ENCODE measurements at regions not wholly inside any gene's neighbourhood (a gene's known extent, or its start where the extent isn't known, plus 50 kb on each side); places are given as distances from the start of the nearest gene placed in this dataset.

DNA sequence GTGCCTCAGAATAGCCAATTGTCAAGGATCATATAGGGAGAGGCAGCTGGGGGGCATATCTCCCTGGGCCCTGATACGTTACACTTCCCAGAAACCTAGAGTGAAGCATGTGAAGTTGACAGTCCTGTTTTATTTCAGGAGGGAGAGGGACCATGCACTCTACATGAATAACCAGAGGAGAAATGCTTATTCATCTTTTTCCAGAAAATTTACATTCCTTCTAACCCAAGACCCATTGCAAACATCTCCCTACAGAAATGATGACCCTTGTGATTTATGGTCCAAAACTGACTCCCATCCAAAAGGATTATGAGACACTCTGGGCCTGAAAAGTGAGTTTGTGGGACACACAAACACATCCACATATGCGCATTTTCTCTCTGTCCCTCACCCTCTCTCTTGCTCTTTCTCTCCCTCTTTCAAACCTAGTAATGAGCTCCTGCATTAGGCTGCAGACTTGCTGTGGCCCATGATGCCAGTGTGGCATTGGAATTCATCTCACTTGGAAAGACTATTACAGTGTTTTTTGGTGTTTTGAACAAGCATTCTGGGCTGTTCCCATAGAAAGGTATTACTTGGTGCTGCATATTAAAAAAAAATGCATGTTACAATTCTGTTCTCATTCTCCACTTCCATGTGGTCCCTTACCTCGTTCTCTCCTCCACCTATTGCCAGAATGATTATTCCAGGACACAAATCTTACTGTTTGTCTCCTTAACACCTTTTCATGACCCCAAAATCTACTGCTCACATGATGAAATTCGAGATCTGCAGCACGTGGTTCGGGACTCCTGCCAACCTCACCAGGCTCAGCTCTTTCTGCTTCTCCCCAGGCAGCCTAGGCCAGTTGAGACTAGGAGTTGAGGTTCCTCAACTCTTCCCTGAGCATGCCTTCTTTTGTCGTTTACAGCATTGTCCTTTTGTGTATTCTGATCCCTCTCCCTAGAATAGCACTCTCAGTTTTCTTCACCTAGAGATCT is 451.3 kb upstream of the KLF4 start:
- CTCF ChIA-PET, result no interaction called here
- Mint-ChIP-seq H3K4me3 (no peak overlapping the region), H3K36me3 (ENCODE audit: low read depth) (no peaks in the 10 kb centered on the region), H3K4me1 (no peaks in the 10 kb centered on the region), H3K27me3 (no peaks in the 10 kb centered on the region), H3K9me3 (peaks cover 3% of the 10 kb centered on the region), H3K27ac (no peak overlapping the region)
- POLR2A ChIA-PET, result no interaction called here
- no peak for DNase-seq

DNA sequence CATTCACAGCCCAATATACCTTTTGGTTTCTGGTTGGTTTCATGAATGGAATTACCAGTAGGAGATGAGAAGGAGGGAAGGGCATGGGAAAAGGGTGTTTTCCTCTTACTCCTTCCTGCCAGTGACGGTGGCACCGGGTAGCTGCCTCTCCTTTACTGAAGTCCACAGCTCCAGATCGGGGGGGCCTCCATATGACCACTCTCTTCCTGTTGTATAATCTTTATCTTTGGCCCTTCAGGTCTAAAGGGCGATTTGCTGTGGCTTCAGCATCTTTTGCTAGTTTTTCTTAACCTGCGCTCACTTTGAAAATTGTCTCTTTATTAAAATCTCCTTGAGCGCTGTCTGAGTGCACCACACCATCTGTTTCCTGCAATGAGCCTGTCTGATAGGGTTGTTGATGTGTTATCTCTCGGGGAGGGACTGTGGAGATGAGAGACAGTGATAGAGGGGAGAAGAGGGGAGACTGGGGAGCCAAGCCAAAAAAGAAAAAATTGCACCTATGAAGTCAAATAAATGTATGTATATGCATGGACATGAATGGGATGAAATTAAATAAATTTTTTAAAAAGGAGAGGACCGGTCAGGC is 449.3 kb upstream of the KLF4 start:
- no peaks in the 10 kb centered on the region for H3K27me3 Mint-ChIP-seq
- H3K36me3 Mint-ChIP-seq (ENCODE audit: low read depth), result no peaks in the 10 kb centered on the region
- ChIA-PET POLR2A (no interaction called here), CTCF (no interaction called here)
- peaks cover 3% of the 10 kb centered on the region for H3K9me3 Mint-ChIP-seq
- no peak overlapping the region for H3K27ac Mint-ChIP-seq
- no peaks in the 10 kb centered on the region for H3K4me1 Mint-ChIP-seq
- H3K4me3 Mint-ChIP-seq, result no peak overlapping the region
- no peak for DNase-seq

DNA sequence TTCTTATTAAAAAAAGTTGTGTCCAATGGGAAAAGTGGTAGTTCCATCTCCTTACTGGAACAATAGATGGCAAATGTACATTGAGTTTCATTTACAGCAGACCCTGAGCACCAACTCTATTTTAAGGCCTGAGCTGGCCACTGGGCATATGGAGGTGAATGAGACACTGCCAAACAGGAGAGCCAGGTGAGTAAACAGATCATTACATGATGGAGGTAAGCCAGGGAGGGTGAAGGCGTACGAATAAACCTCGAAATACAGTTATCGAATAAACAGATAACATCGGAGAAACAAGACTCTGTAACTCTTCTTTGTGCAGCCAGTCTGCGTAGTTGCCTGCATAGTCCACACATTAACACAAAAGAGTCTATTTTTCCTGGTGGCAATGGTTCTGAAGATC is 446.4 kb upstream of the KLF4 start:
- ChIA-PET POLR2A (no interaction called here), CTCF (no interaction called here)

DNA sequence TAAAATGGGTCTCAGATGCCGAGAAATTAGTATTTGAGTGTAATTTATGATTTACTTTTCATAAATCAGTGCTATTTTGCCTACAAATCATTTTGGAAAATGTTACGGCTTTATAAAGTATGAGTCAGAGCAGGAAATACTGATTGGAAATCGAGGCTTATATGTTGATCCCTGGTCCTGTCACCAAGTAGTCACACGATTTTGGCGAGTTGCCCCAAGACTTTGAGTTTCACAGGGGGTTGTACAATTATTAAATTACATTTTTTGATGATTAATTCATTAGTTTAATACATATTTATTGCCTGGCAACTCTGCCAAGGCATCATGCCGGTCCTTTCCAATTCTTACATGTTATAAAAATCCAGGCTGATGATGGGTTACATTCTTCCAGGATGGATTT is 443.9 kb upstream of the KLF4 start:
- peaks cover 2% of the 10 kb centered on the region for H3K9me3 Mint-ChIP-seq
- no peak overlapping the region for H3K4me3 Mint-ChIP-seq
- H3K4me1 Mint-ChIP-seq, result no peaks in the 10 kb centered on the region
- ChIA-PET CTCF (no interaction called here), POLR2A (no interaction called here)
- no peaks in the 10 kb centered on the region for H3K36me3 Mint-ChIP-seq (ENCODE audit: low read depth)
- no peak for DNase-seq
- H3K27me3 Mint-ChIP-seq, result no peaks in the 10 kb centered on the region
- H3K27ac Mint-ChIP-seq, result no peak overlapping the region

More for the DNA sequence above, 446.4 kb upstream of the KLF4 start:
- Mint-ChIP-seq H3K9me3 (no peaks in the 10 kb centered on the region), H3K4me1 (no peaks in the 10 kb centered on the region), H3K27me3 (no peaks in the 10 kb centered on the region), H3K36me3 (ENCODE audit: low read depth) (no peaks in the 10 kb centered on the region), H3K27ac (no peak overlapping the region), H3K4me3 (no peak overlapping the region)
- DNase-seq, result no peak

DNA sequence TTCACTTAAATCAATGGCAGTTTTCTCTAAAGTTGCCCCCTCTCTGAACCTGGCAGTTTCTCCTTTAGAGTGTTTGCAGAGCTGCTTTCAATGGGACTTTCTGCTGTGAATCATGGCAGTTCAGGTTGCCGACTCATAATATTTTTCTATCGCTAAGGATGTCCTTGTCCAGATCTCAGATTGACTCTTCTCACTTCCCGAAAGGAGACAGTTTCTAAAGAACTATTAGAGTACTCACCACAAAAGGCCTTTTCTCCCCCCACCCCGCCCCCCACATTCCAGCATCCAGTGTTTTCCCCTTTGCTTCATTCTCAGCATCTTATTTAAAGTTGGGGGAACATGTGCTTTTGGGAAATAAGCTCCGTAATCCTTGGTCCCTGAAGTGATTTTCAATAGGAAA is 443.5 kb upstream of the KLF4 start:
- no peak overlapping the region for H3K27ac Mint-ChIP-seq
- ChIA-PET POLR2A (no interaction called here), CTCF (no interaction called here)
- no peaks in the 10 kb centered on the region for H3K27me3 Mint-ChIP-seq
- H3K36me3 Mint-ChIP-seq (ENCODE audit: low read depth), result no peaks in the 10 kb centered on the region
- no peak overlapping the region for H3K4me3 Mint-ChIP-seq
- peaks cover 2% of the 10 kb centered on the region for H3K9me3 Mint-ChIP-seq
- no peaks in the 10 kb centered on the region for H3K4me1 Mint-ChIP-seq
- DNase-seq, result no peak

DNA sequence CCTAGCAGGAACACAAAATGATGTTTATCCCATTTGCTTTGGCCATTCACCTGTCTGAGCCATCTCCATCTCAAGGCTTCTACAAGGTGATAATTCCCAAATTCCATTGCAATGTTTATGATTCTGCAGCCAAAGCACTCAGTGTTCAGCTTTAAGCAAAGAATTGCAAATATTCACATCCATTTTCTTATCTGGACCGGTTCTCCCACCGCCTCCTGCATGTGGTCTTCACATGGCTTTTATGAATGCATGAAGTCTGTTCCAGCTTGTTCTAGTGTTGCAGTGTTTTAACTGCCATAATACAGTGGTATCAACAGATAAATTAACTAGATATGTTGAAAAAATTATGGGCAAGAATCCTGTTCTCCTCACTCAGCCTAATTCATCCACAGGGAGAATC is 443.0 kb upstream of the KLF4 start:
- H3K27ac Mint-ChIP-seq, result no peak overlapping the region
- H3K36me3 Mint-ChIP-seq (ENCODE audit: low read depth), result no peaks in the 10 kb centered on the region
- POLR2A ChIA-PET, result no interaction called here
- H3K9me3 Mint-ChIP-seq, result peaks cover 2% of the 10 kb centered on the region
- H3K4me3 Mint-ChIP-seq, result no peak overlapping the region
- H3K27me3 Mint-ChIP-seq, result no peaks in the 10 kb centered on the region
- CTCF ChIA-PET, result no interaction called here
- no peaks in the 10 kb centered on the region for H3K4me1 Mint-ChIP-seq
- DNase-seq, result no peak

DNA sequence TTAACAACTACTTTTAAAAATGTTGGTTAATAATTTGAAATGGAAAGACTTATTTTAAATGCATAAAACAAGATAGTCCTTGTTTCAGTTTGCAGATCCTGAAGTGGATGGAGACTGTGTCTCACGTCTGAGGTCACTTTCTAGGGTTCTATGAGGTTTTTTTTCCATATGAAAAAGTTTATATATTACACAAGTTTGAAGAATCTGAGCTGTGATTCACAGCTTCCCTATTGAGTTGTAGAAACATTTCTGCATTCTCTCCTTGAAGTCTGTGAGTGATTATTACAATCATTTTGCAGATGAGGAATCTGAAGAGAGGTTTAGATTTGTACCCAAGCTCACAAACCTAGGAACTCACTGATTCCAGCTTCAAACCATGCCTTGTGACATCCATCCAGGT is 442.5 kb upstream of the KLF4 start:
- CTCF ChIA-PET, result no interaction called here
- POLR2A ChIA-PET, result no interaction called here
- no peak overlapping the region for H3K4me3 Mint-ChIP-seq
- no peak for DNase-seq
- H3K36me3 Mint-ChIP-seq (ENCODE audit: low read depth), result no peaks in the 10 kb centered on the region
- peaks cover 2% of the 10 kb centered on the region for H3K9me3 Mint-ChIP-seq
- no peak overlapping the region for H3K27ac Mint-ChIP-seq
- H3K4me1 Mint-ChIP-seq, result no peaks in the 10 kb centered on the region
- H3K27me3 Mint-ChIP-seq, result no peaks in the 10 kb centered on the region

DNA sequence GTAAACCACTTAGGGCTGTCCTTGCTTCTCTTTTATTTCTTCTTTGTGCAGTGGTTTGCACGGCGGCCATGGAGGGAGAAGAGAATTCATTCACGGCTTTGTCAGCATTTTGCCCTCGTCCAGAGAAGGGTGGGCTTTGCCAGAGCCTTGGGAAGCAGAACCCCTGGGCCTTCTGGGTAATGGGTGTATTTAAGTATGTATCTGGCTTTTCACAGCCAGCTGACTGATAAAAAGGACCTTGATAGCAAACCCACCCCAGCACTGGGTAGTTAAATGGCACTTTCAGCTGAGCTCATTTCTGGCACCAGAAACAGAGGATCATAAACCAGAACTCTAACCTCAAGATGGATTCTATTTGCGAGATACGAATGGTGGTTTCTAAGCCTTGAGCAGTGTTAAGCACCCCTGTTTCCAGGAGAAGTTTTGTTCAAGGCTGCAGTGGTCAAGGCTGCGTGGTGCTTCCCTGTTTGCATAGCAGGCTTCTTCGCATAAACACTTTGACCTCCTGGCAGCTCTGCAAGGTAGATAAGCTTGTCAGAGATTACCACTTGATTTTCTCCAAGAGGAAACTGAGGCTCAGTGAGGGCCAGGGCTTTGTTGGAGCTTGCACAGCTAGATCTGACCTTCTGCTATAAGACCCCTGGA is 441.6 kb upstream of the KLF4 start:
- DNase-seq, result no peak
- H3K27me3 Mint-ChIP-seq, result no peaks in the 10 kb centered on the region
- ChIA-PET CTCF (no interaction called here), POLR2A (no interaction called here)
- no peak overlapping the region for H3K27ac Mint-ChIP-seq
- no peaks in the 10 kb centered on the region for H3K36me3 Mint-ChIP-seq (ENCODE audit: low read depth)
- no peaks in the 10 kb centered on the region for H3K4me1 Mint-ChIP-seq
- H3K4me3 Mint-ChIP-seq, result no peak overlapping the region
- H3K9me3 Mint-ChIP-seq, result peaks cover 2% of the 10 kb centered on the region

DNA sequence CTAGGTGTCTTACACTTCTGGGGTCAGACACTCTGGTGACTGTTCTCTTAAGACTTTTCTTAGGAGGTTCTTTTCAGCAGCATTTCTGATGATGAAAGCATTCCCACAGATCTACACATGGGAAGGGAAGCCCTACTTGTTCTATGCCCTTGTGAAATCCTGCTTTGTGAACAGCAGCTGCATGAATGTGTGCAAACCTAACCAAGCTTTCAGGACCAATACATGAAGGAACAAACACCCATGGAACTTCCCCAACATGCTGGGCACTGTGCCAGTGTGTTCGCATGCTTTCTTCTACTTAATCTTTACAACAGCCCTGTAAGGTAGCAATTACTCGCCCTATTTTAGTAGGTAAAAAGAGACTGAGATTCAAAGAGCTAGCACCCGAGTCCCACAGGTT is 439.9 kb upstream of the KLF4 start:
- H3K4me3 Mint-ChIP-seq, result no peak overlapping the region
- ChIA-PET POLR2A (no interaction called here), CTCF (interaction anchor here (1.4 kb wide), 1 partner anchor 11 kb away, joined by 3 read pairs; no protein-coding TSS in a partner anchor)
- peaks cover 2% of the 10 kb centered on the region for H3K9me3 Mint-ChIP-seq
- H3K4me1 Mint-ChIP-seq, result no peaks in the 10 kb centered on the region
- no peaks in the 10 kb centered on the region for H3K36me3 Mint-ChIP-seq (ENCODE audit: low read depth)
- H3K27ac Mint-ChIP-seq, result no peak overlapping the region
- DNase-seq, result no peak
- H3K27me3 Mint-ChIP-seq, result no peaks in the 10 kb centered on the region

DNA sequence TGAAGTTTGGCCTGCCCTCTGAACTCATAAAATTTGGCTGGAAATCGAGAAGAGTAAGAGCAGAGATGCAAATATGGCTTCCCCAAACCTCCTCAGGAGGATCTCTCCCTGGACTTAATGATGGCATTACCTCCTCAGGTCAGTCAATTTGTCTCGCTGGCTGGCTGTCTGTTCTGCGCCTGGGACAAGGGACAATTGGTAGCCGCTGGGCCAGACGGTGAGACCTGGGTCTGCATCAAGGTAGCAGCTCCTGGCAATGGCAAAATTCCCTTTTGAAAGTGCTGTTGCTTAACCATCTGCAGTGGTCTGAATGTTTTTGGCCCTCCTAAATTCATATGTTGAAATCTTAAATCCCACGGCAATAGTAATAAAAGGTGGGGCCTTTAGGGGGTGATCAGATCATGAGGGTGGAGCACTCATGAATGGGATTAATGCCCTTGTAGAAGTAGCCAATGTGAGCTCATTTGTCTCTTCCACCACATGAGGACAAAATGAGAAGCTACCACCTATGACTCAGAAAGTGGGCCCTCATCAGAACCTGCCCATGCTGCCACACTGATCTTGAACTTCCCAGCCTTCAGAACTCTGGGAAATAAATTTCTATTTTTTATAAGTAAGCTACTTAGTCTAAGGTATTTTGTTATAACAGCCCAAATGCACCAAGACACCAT is 439.3 kb upstream of the KLF4 start:
- H3K36me3 Mint-ChIP-seq (ENCODE audit: low read depth), result no peaks in the 10 kb centered on the region
- H3K27ac Mint-ChIP-seq, result no peak overlapping the region
- DNase-seq, result no peak
- H3K4me1 Mint-ChIP-seq, result no peaks in the 10 kb centered on the region
- POLR2A ChIA-PET, result no interaction called here
- CTCF ChIA-PET, result interaction anchor here (1.4 kb wide), 1 partner anchor 10 kb away, joined by 3 read pairs; no protein-coding TSS in a partner anchor
- peaks cover 2% of the 10 kb centered on the region for H3K9me3 Mint-ChIP-seq
- no peak overlapping the region for H3K4me3 Mint-ChIP-seq
- H3K27me3 Mint-ChIP-seq, result no peaks in the 10 kb centered on the region

DNA sequence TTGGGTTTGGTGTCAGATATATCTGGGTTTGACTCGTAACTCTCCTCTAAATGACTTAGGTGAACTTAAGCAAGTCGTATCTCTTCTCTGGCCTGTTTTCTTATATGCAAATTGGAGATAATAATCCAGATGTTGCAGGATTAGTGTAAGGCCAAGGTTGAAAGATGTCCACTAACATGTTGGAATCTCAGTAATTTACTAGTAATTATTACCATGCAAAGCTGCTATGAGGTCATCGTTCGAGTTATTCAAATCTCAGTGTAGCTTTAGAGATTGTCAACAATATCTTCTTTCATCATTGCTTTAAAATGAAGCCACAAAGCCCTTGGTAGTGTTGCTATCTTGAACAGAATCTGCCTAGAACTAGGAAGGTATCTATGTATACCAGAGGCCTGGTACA is 437.7 kb upstream of the KLF4 start:
- peaks cover 4% of the 10 kb centered on the region for H3K9me3 Mint-ChIP-seq
- no peak overlapping the region for H3K27ac Mint-ChIP-seq
- DNase-seq, result no peak
- no peaks in the 10 kb centered on the region for H3K4me1 Mint-ChIP-seq
- H3K27me3 Mint-ChIP-seq, result no peaks in the 10 kb centered on the region
- no peaks in the 10 kb centered on the region for H3K36me3 Mint-ChIP-seq (ENCODE audit: low read depth)
- ChIA-PET CTCF (no interaction called here), POLR2A (no interaction called here)
- no peak overlapping the region for H3K4me3 Mint-ChIP-seq

DNA sequence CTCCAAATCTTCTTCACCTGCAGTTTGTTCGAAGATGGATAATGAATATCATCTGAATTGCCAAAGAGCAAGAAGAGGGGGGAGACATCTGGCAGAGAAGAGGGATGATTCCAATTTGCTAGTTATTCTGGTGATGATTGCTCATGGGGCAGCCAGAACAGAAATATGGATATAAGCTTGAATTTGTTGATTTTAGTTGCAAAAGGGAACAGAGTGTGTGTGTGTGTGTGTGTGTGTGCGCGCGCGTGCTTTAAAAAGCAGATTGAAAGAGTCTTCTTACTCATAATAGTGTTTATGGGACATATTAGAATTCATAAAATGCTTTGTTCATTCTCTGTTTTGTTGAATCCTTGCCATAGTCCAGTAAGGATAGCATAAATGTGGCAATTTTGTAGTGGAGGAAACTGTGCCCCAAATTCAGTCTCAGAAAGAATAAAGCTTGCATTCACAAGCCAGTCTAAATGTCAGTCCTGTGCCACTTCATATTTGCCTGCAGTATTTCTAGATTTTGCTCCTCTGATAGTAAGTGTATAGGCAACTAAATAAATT is 436.3 kb upstream of the KLF4 start:
- Mint-ChIP-seq H3K4me1 (no peaks in the 10 kb centered on the region), H3K4me3 (no peak overlapping the region), H3K9me3 (peaks cover 5% of the 10 kb centered on the region), H3K27ac (no peak overlapping the region), H3K27me3 (no peaks in the 10 kb centered on the region), H3K36me3 (ENCODE audit: low read depth) (no peaks in the 10 kb centered on the region)
- ChIA-PET CTCF (no interaction called here), POLR2A (no interaction called here)
- no peak for DNase-seq

DNA sequence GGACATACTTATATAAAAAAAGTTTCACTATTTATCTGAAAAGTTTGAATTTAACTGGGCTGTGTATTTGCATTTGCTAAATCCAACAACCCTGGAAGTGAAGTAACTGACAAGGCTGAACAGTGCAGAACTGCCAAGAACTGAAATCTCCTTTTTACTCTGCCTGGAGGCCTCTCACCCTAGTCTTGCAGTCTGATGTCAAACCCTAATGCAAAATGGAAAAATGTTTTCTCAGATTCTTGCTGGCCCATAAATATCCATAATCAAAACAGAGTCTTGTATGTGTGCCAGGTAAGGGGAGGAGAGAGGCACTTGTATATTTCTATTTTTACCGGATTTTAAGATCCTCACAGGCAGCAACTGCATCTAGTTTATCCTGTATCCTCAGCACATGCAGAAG is 432.7 kb upstream of the KLF4 start:
- Mint-ChIP-seq H3K9me3 (peaks cover 4% of the 10 kb centered on the region), H3K4me3 (no peak overlapping the region), H3K36me3 (ENCODE audit: low read depth) (no peaks in the 10 kb centered on the region), H3K27me3 (no peaks in the 10 kb centered on the region), H3K27ac (no peak overlapping the region), H3K4me1 (no peaks in the 10 kb centered on the region)
- ChIA-PET POLR2A (no interaction called here), CTCF (no interaction called here)
- DNase-seq, result no peak
